RWPE1 (cell line): ENCODE measurements at regions not wholly inside any gene's neighbourhood (a gene's known extent, or its start where the extent isn't known, plus 50 kb on each side); places are given as distances from the start of the nearest gene placed in this dataset.

Experiments used
- CTCF ChIA-PET: fragments of 350-600 bp; sonication (Branson Sonifier 250); formaldehyde crosslinking; extraction: SDS; loops from one replicate; lab custom pipeline; 2021; lab: Yijun Ruan, JAX
- POLR2A ChIA-PET: fragments of 400-600 bp; formaldehyde crosslinking; extraction: SDS; loops from one replicate; lab custom pipeline; 2020; ENCODE audit warnings: antibody characterized with exemption; ENCODE audit not compliant: low non-redundant PET; lab: Yijun Ruan, JAX
- DNase-seq: peaks from one replicate; pipeline ENCODE4 v3.0.0; 2012; ENCODE audit warnings: low spot score
- H3K27ac ChIP-seq: fragments of 450-650 bp; 2 replicates; pipeline ENCODE4 v1.5.1; 2017
- TF ChIP-seq, protein P1 (sequence below): fragments of 450-650 bp; conservative IDR thresholded peaks from 2 replicates; pipeline ENCODE4 v1.5.1; 2017; ENCODE audit warnings: low read depth, mild to moderate bottlenecking

DNA sequence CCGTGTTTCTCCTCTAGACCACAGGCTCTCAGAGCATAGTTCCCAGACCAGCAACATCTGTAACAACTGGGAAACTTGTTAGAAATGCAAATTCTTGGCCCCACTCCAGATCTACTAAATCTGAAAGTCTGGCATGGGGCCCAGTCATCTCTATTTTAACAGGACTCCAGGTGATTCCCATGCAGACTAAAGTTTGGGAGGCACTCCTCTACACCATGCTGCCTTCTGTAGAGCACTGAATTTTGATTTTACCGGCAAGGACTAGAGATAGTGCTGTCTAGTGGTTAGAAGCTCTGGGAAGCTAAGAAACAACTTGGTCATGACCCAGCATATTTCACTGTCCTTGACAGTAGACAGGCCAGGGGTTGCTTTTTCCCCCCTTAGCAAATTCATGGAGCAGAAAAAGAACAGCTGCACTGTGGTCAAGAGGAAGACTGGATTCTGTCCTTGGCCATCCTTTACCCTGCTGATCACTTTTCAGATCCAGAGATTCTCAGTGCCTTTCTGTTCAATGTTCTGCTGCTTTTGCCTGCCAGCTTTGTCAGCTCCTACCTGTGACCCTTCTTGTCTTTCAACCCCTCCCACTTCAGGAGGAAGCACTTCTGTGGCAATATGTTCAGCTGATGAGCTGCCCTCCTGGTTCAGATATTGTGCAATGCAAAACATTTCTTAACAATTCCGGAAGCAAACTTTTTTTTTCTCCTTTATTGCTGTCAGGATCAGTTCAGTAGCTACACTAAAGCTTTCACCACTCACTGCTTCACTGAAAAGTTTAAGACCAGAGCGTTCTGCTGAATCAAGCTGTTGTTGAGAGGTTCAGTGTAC is 133.8 kb upstream of the NUDT4 start:
- ChIA-PET CTCF (interaction anchor here (1.3 kb wide), 1 partner anchor 116 kb away, joined by 6 read pairs; no protein-coding TSS in a partner anchor), POLR2A (no interaction called here)
- H3K27ac ChIP-seq: no peak overlapping the region
- TF ChIP-seq, protein P1, sequence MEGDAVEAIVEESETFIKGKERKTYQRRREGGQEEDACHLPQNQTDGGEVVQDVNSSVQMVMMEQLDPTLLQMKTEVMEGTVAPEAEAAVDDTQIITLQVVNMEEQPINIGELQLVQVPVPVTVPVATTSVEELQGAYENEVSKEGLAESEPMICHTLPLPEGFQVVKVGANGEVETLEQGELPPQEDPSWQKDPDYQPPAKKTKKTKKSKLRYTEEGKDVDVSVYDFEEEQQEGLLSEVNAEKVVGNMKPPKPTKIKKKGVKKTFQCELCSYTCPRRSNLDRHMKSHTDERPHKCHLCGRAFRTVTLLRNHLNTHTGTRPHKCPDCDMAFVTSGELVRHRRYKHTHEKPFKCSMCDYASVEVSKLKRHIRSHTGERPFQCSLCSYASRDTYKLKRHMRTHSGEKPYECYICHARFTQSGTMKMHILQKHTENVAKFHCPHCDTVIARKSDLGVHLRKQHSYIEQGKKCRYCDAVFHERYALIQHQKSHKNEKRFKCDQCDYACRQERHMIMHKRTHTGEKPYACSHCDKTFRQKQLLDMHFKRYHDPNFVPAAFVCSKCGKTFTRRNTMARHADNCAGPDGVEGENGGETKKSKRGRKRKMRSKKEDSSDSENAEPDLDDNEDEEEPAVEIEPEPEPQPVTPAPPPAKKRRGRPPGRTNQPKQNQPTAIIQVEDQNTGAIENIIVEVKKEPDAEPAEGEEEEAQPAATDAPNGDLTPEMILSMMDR: no peak
- peak; percentile 56 for DNase-seq

- H3K27ac ChIP-seq: no peak overlapping the region
- ChIA-PET POLR2A (no interaction called here), CTCF (interaction anchor here (0.6 to 1.3 kb wide), 2 partner anchors 107 to 117 kb away, joined by 3 to 6 read pairs; no protein-coding TSS in a partner anchor)
- TF ChIP-seq, protein P1: no peak
- DNase-seq: no peak
Measured at GRCh38 chr12:93244514-93245077, 133.1 kb upstream of the NUDT4 start.

DNA sequence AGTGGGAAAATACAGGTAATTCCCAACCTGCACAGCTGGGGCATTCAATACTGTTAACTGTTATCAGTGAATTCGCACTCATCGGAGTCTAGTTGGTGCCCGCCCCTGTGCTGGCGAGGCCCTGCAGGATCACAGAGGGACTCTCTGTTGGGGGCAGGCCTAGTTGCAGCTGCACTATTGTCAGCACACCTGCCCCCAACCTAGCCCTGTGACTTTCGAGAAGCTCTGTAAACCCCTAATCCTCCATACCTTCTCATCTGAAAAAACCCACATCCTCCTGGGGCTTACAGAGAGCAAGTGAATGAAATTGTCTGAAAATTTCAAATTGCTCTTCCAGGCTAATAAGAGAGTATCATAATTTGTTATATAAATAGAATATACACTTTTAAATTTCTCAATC is 132.2 kb upstream of the NUDT4 start:
- TF ChIP-seq, protein P1: no peak
- ChIA-PET POLR2A (no interaction called here), CTCF (no interaction called here)
- DNase-seq: no peak
- H3K27ac ChIP-seq: no peak overlapping the region

GRCh38 chr12:93247313-93247991 is 130.3 kb upstream of the NUDT4 start:
- POLR2A ChIA-PET: no interaction called here
- TF ChIP-seq, protein P1: no peak
- no peak for DNase-seq
- CTCF ChIA-PET: no interaction called here
- H3K27ac ChIP-seq: no peak overlapping the region

DNA sequence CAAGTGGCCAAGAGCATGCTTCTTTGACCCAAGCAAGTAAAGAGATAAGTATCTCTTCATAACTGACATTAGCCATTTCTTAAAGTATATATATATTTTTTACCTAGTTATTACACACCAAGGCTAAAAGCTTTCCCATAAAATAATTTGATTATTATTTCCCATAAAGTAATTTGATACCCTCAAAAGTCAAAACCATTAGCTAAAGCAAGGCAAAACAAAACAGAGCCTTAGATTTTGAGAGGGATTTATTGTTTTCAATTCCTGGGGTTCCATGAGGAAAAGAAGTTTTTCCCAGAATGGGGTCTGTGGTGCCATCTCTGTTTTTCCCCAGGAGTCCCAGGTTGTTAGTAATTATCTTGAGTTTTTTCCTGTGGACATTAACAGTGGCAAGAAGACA is 125.5 kb upstream of the NUDT4 start:
- DNase-seq: no peak
- CTCF ChIA-PET: no interaction called here
- POLR2A ChIA-PET: no interaction called here
- TF ChIP-seq, protein P1: no peak
- no peak overlapping the region for H3K27ac ChIP-seq

- POLR2A ChIA-PET: no interaction called here
- no peak for DNase-seq
- CTCF ChIA-PET: no interaction called here
- no peak overlapping the region for H3K27ac ChIP-seq
- TF ChIP-seq, protein P1: no peak
Measured at GRCh38 chr12:93254911-93255310, 122.8 kb upstream of the NUDT4 start.
